ENCODE measurements at regions not wholly inside any gene's neighbourhood (a gene's known extent, or its start where the extent isn't known, plus 50 kb on each side); places are given as distances from the start of the nearest gene placed in this dataset.

- no peak overlapping the region for H3K27ac ChIP-seq
- no peak for TF ChIP-seq ZFX (IDR thresholded peaks at IDR 0.05; ENCODE audit: borderline replicate concordance)
- no peak for TF ChIP-seq CTCF (IDR thresholded peaks at IDR 0.05)
Measured at GRCh38 chr4:27930291-27930690, 1069.7 kb downstream of the STIM2 start.

- TF ChIP-seq CTCF (IDR thresholded peaks at IDR 0.05), result no peak
- TF ChIP-seq ZFX (IDR thresholded peaks at IDR 0.05; ENCODE audit: borderline replicate concordance), result no peak
- H3K27ac ChIP-seq, result peak overlapping the region; percentile 26
Measured at GRCh38 chr4:27930976-27931375, 1070.3 kb downstream of the STIM2 start.

GRCh38 chr4:27931584-27931983 lies 1070.9 kb downstream of the STIM2 start:
- TF ChIP-seq CTCF (IDR thresholded peaks at IDR 0.05) (no peak), ZFX (IDR thresholded peaks at IDR 0.05; ENCODE audit: borderline replicate concordance) (no peak)
- H3K27ac ChIP-seq, result peak overlapping the region; percentile 26

GRCh38 chr4:27934871-27935270 lies 1074.2 kb downstream of the STIM2 start:
- H3K27ac ChIP-seq, result no peak overlapping the region
- TF ChIP-seq CTCF (IDR thresholded peaks at IDR 0.05) (no peak), ZFX (IDR thresholded peaks at IDR 0.05; ENCODE audit: borderline replicate concordance) (no peak)

- TF ChIP-seq CTCF (IDR thresholded peaks at IDR 0.05) (no peak), ZFX (IDR thresholded peaks at IDR 0.05; ENCODE audit: borderline replicate concordance) (no peak)
- no peak overlapping the region for H3K27ac ChIP-seq
Measured at GRCh38 chr4:27946799-27947198, 1086.2 kb downstream of the STIM2 start.

- TF ChIP-seq ZFX (IDR thresholded peaks at IDR 0.05; ENCODE audit: borderline replicate concordance), result no peak
- TF ChIP-seq CTCF (IDR thresholded peaks at IDR 0.05), result no peak
- no peak overlapping the region for H3K27ac ChIP-seq
Measured at GRCh38 chr4:27947302-27947701, 1086.7 kb downstream of the STIM2 start.

GRCh38 chr4:27964095-27964494 lies 1103.5 kb downstream of the STIM2 start:
- H3K27ac ChIP-seq, result no peak overlapping the region
- TF ChIP-seq ZFX (IDR thresholded peaks at IDR 0.05; ENCODE audit: borderline replicate concordance) (no peak), CTCF (IDR thresholded peaks at IDR 0.05) (no peak)
